ENCODE measurements at regions not wholly inside any gene's neighbourhood (a gene's known extent, or its start where the extent isn't known, plus 50 kb on each side); places are given as distances from the start of the nearest gene placed in this dataset.
A peak's percentile ranks its signal among the peaks of the same experiment; 100 is the strongest.

- no peak overlapping the region for H3K4me3 ChIP-seq (ENCODE audit: low read length)
- TF ChIP-seq, protein P1, sequence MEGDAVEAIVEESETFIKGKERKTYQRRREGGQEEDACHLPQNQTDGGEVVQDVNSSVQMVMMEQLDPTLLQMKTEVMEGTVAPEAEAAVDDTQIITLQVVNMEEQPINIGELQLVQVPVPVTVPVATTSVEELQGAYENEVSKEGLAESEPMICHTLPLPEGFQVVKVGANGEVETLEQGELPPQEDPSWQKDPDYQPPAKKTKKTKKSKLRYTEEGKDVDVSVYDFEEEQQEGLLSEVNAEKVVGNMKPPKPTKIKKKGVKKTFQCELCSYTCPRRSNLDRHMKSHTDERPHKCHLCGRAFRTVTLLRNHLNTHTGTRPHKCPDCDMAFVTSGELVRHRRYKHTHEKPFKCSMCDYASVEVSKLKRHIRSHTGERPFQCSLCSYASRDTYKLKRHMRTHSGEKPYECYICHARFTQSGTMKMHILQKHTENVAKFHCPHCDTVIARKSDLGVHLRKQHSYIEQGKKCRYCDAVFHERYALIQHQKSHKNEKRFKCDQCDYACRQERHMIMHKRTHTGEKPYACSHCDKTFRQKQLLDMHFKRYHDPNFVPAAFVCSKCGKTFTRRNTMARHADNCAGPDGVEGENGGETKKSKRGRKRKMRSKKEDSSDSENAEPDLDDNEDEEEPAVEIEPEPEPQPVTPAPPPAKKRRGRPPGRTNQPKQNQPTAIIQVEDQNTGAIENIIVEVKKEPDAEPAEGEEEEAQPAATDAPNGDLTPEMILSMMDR (conservative IDR thresholded peaks at IDR 0.05; ENCODE audit: low read depth, low read length): no peak
- no peak for DNase-seq (ENCODE audit: low read depth)
Measured at GRCh38 chr3:56879436-56880215, 77.9 kb upstream of the ARHGEF3 start.

DNA sequence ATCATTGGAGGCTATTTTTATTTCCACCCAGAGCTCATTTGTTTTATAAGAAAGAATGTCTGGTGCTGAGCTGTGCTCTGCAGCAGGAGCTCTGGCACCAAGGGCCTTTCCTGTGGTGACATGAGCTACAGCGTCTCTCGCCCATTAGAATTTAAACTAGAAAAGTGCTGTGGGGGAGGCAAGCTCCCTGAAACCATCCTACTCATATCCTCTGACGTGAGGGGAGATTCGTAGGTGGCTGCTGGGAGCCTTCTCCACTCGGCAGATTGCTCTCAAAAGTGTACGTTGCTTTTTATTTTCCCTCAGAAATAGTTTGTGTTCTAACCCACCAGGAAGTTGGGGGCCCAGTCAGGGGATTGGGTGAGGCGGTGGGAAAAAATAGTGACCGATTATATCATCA is 76.3 kb upstream of the ARHGEF3 start:
- no peak for DNase-seq (ENCODE audit: low read depth)
- H3K4me3 ChIP-seq (ENCODE audit: low read length): no peak overlapping the region
- TF ChIP-seq, protein P1 (conservative IDR thresholded peaks at IDR 0.05; ENCODE audit: low read depth, low read length): no peak

DNA sequence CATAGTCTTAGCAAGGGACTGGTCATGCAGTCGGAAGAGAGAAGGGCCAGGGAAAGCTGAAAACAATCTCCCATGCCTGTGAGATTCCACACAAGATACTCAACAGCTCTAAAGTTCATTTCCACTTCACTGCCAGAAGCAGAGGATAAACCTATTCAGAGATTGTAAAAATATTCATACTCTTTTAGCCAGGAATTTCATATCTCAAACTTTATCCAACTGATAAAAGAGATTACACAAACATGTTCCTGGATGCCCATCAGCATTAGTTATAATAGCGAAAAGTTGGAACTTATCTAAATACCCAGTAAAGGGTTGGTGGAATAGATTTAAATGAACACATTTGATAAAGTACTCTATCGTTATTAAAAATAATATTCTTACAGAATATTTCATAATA is 75.2 kb upstream of the ARHGEF3 start:
- TF ChIP-seq, protein P1 (conservative IDR thresholded peaks at IDR 0.05; ENCODE audit: low read depth, low read length): no peak
- no peak overlapping the region for H3K4me3 ChIP-seq (ENCODE audit: low read length)
- DNase-seq (ENCODE audit: low read depth): no peak

GRCh38 chr3:56874269-56874668 is 72.5 kb upstream of the ARHGEF3 start:
- DNase-seq (ENCODE audit: low read depth): no peak
- TF ChIP-seq, protein P1 (conservative IDR thresholded peaks at IDR 0.05; ENCODE audit: low read depth, low read length): no peak
- no peak overlapping the region for H3K4me3 ChIP-seq (ENCODE audit: low read length)

- TF ChIP-seq, protein P1 (conservative IDR thresholded peaks at IDR 0.05; ENCODE audit: low read depth, low read length): no peak
- no peak for DNase-seq (ENCODE audit: low read depth)
- no peak overlapping the region for H3K4me3 ChIP-seq (ENCODE audit: low read length)
Measured at GRCh38 chr3:56870436-56870835, 68.7 kb upstream of the ARHGEF3 start.

GRCh38 chr3:56869157-56869889 is 67.6 kb upstream of the ARHGEF3 start:
- TF ChIP-seq, protein P1 (conservative IDR thresholded peaks at IDR 0.05; ENCODE audit: low read depth, low read length): no peak
- peak; percentile 95 for DNase-seq (ENCODE audit: low read depth)
- peak overlapping the region; percentile 24 for H3K4me3 ChIP-seq (ENCODE audit: low read length)
